ENCODE measurements at regions not wholly inside any gene's neighbourhood (a gene's known extent, or its start where the extent isn't known, plus 50 kb on each side); places are given as distances from the start of the nearest gene placed in this dataset.

GRCh38 chr3:156763931-156764720, 62.0 kb upstream of the LEKR1 start:
- Mint-ChIP-seq H3K27me3 (no peaks in the 10 kb centered on the region), H3K4me3 (no peak overlapping the region), H3K4me1 (ENCODE audit: unreplicated experiment) (peaks cover 28% of the 10 kb centered on the region), H3K9me3 (no peaks in the 10 kb centered on the region), H3K27ac (no peak overlapping the region), H3K36me3 (no peaks in the 10 kb centered on the region)
- TF ChIP-seq CTCF (conservative IDR thresholded peaks at IDR 0.05) = no peak
- no peak for DNase-seq (ENCODE audit: extremely low spot score, unreplicated experiment)

- H3K27me3 Mint-ChIP-seq = no peaks in the 10 kb centered on the region
- TF ChIP-seq CTCF (conservative IDR thresholded peaks at IDR 0.05) = no peak
- no peaks in the 10 kb centered on the region for H3K36me3 Mint-ChIP-seq
- no peak for DNase-seq (ENCODE audit: extremely low spot score, unreplicated experiment)
- H3K9me3 Mint-ChIP-seq = no peaks in the 10 kb centered on the region
- no peak overlapping the region for H3K27ac Mint-ChIP-seq
- no peak overlapping the region for H3K4me3 Mint-ChIP-seq
- peaks cover 28% of the 10 kb centered on the region for H3K4me1 Mint-ChIP-seq (ENCODE audit: unreplicated experiment)
Measured at GRCh38 chr3:156764751-156765150, 61.4 kb upstream of the LEKR1 start.

GRCh38 chr3:156768390-156768789, 57.8 kb upstream of the LEKR1 start:
- no peak overlapping the region for H3K27ac Mint-ChIP-seq

GRCh38 chr3:156769721-156770654, 56.2 kb upstream of the LEKR1 start:
- no peaks in the 10 kb centered on the region for H3K36me3 Mint-ChIP-seq

More at GRCh38 chr3:156768390-156768789, 57.8 kb upstream of the LEKR1 start:
- no peak for TF ChIP-seq CTCF (conservative IDR thresholded peaks at IDR 0.05)
- DNase-seq (ENCODE audit: extremely low spot score, unreplicated experiment) = no peak
- no peaks in the 10 kb centered on the region for H3K9me3 Mint-ChIP-seq
- no peak overlapping the region for H3K4me3 Mint-ChIP-seq
- no peaks in the 10 kb centered on the region for H3K36me3 Mint-ChIP-seq
- H3K4me1 Mint-ChIP-seq (ENCODE audit: unreplicated experiment) = peaks cover 13% of the 10 kb centered on the region
- H3K27me3 Mint-ChIP-seq = no peaks in the 10 kb centered on the region

More at GRCh38 chr3:156769721-156770654, 56.2 kb upstream of the LEKR1 start:
- H3K4me3 Mint-ChIP-seq = no peak overlapping the region
- H3K4me1 Mint-ChIP-seq (ENCODE audit: unreplicated experiment) = peaks cover 15% of the 10 kb centered on the region
- no peak for DNase-seq (ENCODE audit: extremely low spot score, unreplicated experiment)
- TF ChIP-seq CTCF (conservative IDR thresholded peaks at IDR 0.05) = no peak
- no peaks in the 10 kb centered on the region for H3K27me3 Mint-ChIP-seq
- no peak overlapping the region for H3K27ac Mint-ChIP-seq
- no peaks in the 10 kb centered on the region for H3K9me3 Mint-ChIP-seq
